DND-41 (cell line): ENCODE measurements at regions not wholly inside any gene's neighbourhood (a gene's known extent, or its start where the extent isn't known, plus 50 kb on each side); places are given as distances from the start of the nearest gene placed in this dataset.

ENCODE experiments used
- ATAC-seq: fragments of 200-7000 bp; cut with Tn5 transposase; 3 replicates; pipeline ENCODE4 v1.9.1; 2021; ENCODE audit warnings: low read depth; ENCODE audit not compliant: insufficient read depth
- DNase-seq: peaks from one replicate; pipeline ENCODE4 v3.0.0-alpha.2; 2020
- H2AFZ ChIP-seq: 2 replicates; pipeline ENCODE4 v1.6.0; 2012; ENCODE audit warnings: low read depth, low read length
- H3K27ac ChIP-seq: 2 replicates; pipeline ENCODE4 v1.5.1; 2012; ENCODE audit warnings: low read length, inconsistent platforms
- H3K27me3 ChIP-seq: fragments of 200-600 bp; sonication (generic); 2 replicates; pipeline ENCODE4 v1.6.0; 2012; ENCODE audit warnings: low read length, mild to moderate bottlenecking, inconsistent platforms; ENCODE audit not compliant: insufficient read depth, poor library complexity
- H3K36me3 ChIP-seq: 2 replicates; pipeline ENCODE4 v1.5.1; 2012; ENCODE audit warnings: low read length, inconsistent platforms; ENCODE audit not compliant: insufficient read depth
- H3K4me1 ChIP-seq: 2 replicates; pipeline ENCODE4 v1.5.1; 2012; ENCODE audit warnings: mild to moderate bottlenecking, low read length; ENCODE audit not compliant: insufficient read depth
- H3K4me2 ChIP-seq: 2 replicates; pipeline ENCODE4 v1.6.0; 2012; ENCODE audit warnings: mild to moderate bottlenecking, moderate library complexity, low read length, inconsistent platforms; ENCODE audit not compliant: insufficient read depth
- H3K4me3 ChIP-seq, 2 experiments: fragments of 200-600 bp in 1 of 2; shearing (Covaris generic) in 1 of 2; 2 replicates each; pipeline ENCODE4 v1.5.1; 2012 to 2016; ENCODE audit warnings: inconsistent platforms in 2 of 2, low read length in 2 of 2, mild to moderate bottlenecking in 2 of 2, low read depth in 1 of 2, moderate library complexity in 1 of 2
- H3K79me2 ChIP-seq: 2 replicates; pipeline ENCODE4 v1.6.0; 2012; ENCODE audit warnings: low read length, inconsistent platforms; ENCODE audit not compliant: insufficient read depth
- H3K9ac ChIP-seq: 2 replicates; pipeline ENCODE4 v1.6.0; 2012; ENCODE audit warnings: low read depth, mild to moderate bottlenecking, inconsistent platforms, low read length, moderate library complexity
- H3K9me3 ChIP-seq: 2 replicates; pipeline ENCODE4 v1.5.1; 2012; ENCODE audit warnings: low read length, moderate library complexity, mild to moderate bottlenecking, inconsistent platforms; ENCODE audit not compliant: insufficient read depth, severe bottlenecking
- H4K20me1 ChIP-seq: 2 replicates; pipeline ENCODE4 v1.6.0; 2012; ENCODE audit warnings: low read length; ENCODE audit not compliant: insufficient read depth
- EZH2 ChIP-seq: IDR thresholded peaks from 3 replicates; pipeline ENCODE4 v1.6.1; 2012; ENCODE audit warnings: borderline replicate concordance, low read depth, mild to moderate bottlenecking, moderate library complexity, low read length, inconsistent platforms; ENCODE audit not compliant: severe bottlenecking
- TF ChIP-seq, protein P1 (sequence below): IDR thresholded peaks from 2 replicates; pipeline ENCODE4 v1.5.1; 2012; ENCODE audit warnings: borderline replicate concordance, low read length, moderate library complexity, mild to moderate bottlenecking; ENCODE audit not compliant: poor library complexity, severe bottlenecking; ENCODE audit errors: extremely low read depth

GRCh38 chr10:25797888-25798429 is 136.1 kb upstream of the MYO3A start:
- H3K27ac ChIP-seq: no peak overlapping the region
- no peaks in the 10 kb centered on the region for H3K36me3 ChIP-seq
- no peak overlapping the region for H3K4me2 ChIP-seq
- H3K4me1 ChIP-seq: no peaks in the 10 kb centered on the region
- no peaks in the 10 kb centered on the region for H3K27me3 ChIP-seq
- H3K9ac ChIP-seq: no peak overlapping the region
- TF ChIP-seq EZH2: no peak
- TF ChIP-seq, protein P1, sequence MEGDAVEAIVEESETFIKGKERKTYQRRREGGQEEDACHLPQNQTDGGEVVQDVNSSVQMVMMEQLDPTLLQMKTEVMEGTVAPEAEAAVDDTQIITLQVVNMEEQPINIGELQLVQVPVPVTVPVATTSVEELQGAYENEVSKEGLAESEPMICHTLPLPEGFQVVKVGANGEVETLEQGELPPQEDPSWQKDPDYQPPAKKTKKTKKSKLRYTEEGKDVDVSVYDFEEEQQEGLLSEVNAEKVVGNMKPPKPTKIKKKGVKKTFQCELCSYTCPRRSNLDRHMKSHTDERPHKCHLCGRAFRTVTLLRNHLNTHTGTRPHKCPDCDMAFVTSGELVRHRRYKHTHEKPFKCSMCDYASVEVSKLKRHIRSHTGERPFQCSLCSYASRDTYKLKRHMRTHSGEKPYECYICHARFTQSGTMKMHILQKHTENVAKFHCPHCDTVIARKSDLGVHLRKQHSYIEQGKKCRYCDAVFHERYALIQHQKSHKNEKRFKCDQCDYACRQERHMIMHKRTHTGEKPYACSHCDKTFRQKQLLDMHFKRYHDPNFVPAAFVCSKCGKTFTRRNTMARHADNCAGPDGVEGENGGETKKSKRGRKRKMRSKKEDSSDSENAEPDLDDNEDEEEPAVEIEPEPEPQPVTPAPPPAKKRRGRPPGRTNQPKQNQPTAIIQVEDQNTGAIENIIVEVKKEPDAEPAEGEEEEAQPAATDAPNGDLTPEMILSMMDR: no peak
- H3K4me3 ChIP-seq: no peak overlapping the region
- H2AFZ ChIP-seq: no peak overlapping the region
- no peaks in the 10 kb centered on the region for H3K9me3 ChIP-seq
- H3K79me2 ChIP-seq: no peaks in the 10 kb centered on the region
- H4K20me1 ChIP-seq: no peaks in the 10 kb centered on the region
- ATAC-seq (no peak), DNase-seq (no peak)

DNA sequence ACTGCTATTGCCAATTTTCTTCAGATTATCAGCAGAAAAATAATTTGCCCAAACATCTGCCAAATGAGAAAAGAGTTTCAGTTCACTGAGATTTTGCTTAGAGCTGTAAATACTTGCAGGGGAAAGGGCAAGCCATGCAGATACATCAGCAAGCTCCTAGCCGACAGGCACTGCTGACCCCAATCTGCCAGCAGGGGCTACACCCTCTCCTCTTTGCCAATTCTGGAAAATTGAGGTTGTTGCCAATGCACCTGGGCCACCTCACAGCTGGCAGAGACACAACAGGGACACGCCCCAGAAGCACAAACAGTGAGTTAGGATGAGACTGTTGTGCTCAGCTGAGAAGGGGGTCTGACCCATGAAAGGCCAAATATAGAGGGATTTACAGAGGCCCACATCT is 129.5 kb upstream of the MYO3A start:
- Histone ChIP-seq H3K9me3 (no peaks in the 10 kb centered on the region), H3K9ac (no peak overlapping the region), H3K4me1 (no peaks in the 10 kb centered on the region), H3K4me2 (no peak overlapping the region), H2AFZ (no peak overlapping the region), H3K27me3 (no peaks in the 10 kb centered on the region), H3K79me2 (no peaks in the 10 kb centered on the region), H4K20me1 (no peaks in the 10 kb centered on the region), H3K4me3 (no peak overlapping the region), H3K36me3 (no peaks in the 10 kb centered on the region), H3K27ac (no peak overlapping the region)
- ATAC-seq: no peak
- TF ChIP-seq EZH2: no peak
- DNase-seq: no peak

DNA sequence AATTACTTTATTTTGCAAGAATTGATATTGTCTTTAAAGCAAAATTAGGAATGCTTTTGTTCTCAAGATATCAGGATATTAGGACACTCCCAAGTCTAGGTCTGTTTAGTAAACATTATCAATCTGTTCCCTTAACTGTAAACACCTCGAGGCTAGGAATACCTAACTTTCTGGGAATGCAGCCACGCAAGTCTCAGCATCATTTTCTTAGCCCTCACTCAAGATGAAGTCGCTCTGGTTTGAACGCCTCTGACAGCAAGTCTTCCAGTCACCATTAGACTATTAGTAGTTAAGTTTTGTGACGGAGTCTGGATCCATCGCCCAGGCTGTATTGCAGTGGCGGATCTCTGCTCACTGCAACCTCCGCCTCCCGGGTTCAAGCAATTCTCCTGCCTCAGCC is 128.0 kb upstream of the MYO3A start:
- H3K36me3 ChIP-seq: no peaks in the 10 kb centered on the region
- H3K27ac ChIP-seq: no peak overlapping the region
- H3K9ac ChIP-seq: no peak overlapping the region
- H3K4me2 ChIP-seq: no peak overlapping the region
- no peak overlapping the region for H3K4me3 ChIP-seq
- no peaks in the 10 kb centered on the region for H4K20me1 ChIP-seq
- H3K9me3 ChIP-seq: no peaks in the 10 kb centered on the region
- H3K27me3 ChIP-seq: no peaks in the 10 kb centered on the region
- ATAC-seq (no peak), DNase-seq (no peak)
- no peak overlapping the region for H2AFZ ChIP-seq
- H3K79me2 ChIP-seq: no peaks in the 10 kb centered on the region
- TF ChIP-seq EZH2: no peak
- TF ChIP-seq, protein P1: no peak
- no peaks in the 10 kb centered on the region for H3K4me1 ChIP-seq

- H3K4me2 ChIP-seq: no peak overlapping the region
- H3K36me3 ChIP-seq: no peaks in the 10 kb centered on the region
- ATAC-seq (no peak), DNase-seq (no peak)
- no peaks in the 10 kb centered on the region for H3K79me2 ChIP-seq
- no peak overlapping the region for H3K27ac ChIP-seq
- H3K27me3 ChIP-seq: no peaks in the 10 kb centered on the region
- no peak overlapping the region for H2AFZ ChIP-seq
- H3K4me1 ChIP-seq: peaks cover under 1% of the 10 kb centered on the region; the same call in 1 of the 2 replicates
- H3K9ac ChIP-seq: no peak overlapping the region
- H3K9me3 ChIP-seq: no peaks in the 10 kb centered on the region
- H3K4me3 ChIP-seq: no peak overlapping the region
- no peaks in the 10 kb centered on the region for H4K20me1 ChIP-seq
- no peak for TF ChIP-seq EZH2
- TF ChIP-seq, protein P1: no peak
Observed at GRCh38 chr10:25808372-25808771, 125.7 kb upstream of the MYO3A start.
